ENCODE measurements at regions not wholly inside any gene's neighbourhood (a gene's known extent, or its start where the extent isn't known, plus 50 kb on each side); places are given as distances from the start of the nearest gene placed in this dataset.

DNA sequence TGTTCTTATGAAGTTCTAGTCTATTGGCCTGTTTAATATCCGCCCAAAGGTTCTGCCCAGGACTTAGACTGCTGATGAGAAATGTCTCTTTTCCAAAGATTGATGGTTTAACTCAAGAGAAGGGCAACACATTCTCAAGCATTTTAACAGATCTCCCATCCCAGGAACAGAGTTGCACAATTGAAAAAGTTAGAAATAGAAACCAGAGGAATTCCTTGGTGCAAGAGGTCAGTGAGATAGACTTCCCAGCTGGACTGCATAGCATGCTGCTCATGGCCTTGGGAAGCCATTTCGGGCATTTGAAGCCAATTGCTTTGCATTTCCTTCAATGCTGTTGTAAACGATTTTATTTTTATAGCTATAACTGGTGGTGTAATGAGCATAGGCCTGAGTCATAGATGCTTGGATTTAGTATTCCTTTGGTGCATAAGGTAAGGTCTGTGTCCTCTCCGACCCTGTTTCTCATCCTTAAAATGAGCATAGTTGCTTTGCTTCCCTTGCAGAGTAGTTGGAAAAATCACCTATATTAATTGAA, 292.2 kb upstream of the JAG1 start:
- Mint-ChIP-seq H3K27me3 (ENCODE audit: insufficient read depth, low read depth, poor library complexity) (no peaks in the 10 kb centered on the region), H3K4me1 (no peaks in the 10 kb centered on the region), H3K27ac (no peak overlapping the region), H3K36me3 (ENCODE audit: low read depth) (no peaks in the 10 kb centered on the region), H3K4me3 (no peak overlapping the region), H3K9me3 (no peaks in the 10 kb centered on the region; the same call in 2 of the 3 replicates)
- Histone ChIP-seq H3K79me2 (replicated peaks; ENCODE audit: insufficient read depth) (no peaks in the 10 kb centered on the region), H3K9me2 (ENCODE audit: insufficient read depth) (peaks cover 19% of the 10 kb centered on the region), H3F3A (replicated peaks; ENCODE audit: low read depth) (no peaks in the 10 kb centered on the region), H4K20me1 (replicated peaks; ENCODE audit: insufficient read depth) (no peaks in the 10 kb centered on the region), H3K27ac (ENCODE audit: low read depth) (no peak overlapping the region), H3K36me3 (ENCODE audit: insufficient read depth) (no peaks in the 10 kb centered on the region), H3K27me3 (ENCODE audit: insufficient read depth) (no peaks in the 10 kb centered on the region), H3K4me2 (no peak overlapping the region), H2AFZ (no peak overlapping the region), H3K4me1 (ENCODE audit: insufficient read depth) (no peaks in the 10 kb centered on the region), H3K4me3 (no peak overlapping the region)
- no peak for ATAC-seq
- TF ChIP-seq EZH2 (IDR thresholded peaks at IDR 0.05; ENCODE audit: low read depth, unreplicated experiment), result no peak
- no peak for TF ChIP-seq ZNF114 (CRISPR knock-in tag; IDR thresholded peaks at IDR 0.05)
- TF ChIP-seq, protein P1, sequence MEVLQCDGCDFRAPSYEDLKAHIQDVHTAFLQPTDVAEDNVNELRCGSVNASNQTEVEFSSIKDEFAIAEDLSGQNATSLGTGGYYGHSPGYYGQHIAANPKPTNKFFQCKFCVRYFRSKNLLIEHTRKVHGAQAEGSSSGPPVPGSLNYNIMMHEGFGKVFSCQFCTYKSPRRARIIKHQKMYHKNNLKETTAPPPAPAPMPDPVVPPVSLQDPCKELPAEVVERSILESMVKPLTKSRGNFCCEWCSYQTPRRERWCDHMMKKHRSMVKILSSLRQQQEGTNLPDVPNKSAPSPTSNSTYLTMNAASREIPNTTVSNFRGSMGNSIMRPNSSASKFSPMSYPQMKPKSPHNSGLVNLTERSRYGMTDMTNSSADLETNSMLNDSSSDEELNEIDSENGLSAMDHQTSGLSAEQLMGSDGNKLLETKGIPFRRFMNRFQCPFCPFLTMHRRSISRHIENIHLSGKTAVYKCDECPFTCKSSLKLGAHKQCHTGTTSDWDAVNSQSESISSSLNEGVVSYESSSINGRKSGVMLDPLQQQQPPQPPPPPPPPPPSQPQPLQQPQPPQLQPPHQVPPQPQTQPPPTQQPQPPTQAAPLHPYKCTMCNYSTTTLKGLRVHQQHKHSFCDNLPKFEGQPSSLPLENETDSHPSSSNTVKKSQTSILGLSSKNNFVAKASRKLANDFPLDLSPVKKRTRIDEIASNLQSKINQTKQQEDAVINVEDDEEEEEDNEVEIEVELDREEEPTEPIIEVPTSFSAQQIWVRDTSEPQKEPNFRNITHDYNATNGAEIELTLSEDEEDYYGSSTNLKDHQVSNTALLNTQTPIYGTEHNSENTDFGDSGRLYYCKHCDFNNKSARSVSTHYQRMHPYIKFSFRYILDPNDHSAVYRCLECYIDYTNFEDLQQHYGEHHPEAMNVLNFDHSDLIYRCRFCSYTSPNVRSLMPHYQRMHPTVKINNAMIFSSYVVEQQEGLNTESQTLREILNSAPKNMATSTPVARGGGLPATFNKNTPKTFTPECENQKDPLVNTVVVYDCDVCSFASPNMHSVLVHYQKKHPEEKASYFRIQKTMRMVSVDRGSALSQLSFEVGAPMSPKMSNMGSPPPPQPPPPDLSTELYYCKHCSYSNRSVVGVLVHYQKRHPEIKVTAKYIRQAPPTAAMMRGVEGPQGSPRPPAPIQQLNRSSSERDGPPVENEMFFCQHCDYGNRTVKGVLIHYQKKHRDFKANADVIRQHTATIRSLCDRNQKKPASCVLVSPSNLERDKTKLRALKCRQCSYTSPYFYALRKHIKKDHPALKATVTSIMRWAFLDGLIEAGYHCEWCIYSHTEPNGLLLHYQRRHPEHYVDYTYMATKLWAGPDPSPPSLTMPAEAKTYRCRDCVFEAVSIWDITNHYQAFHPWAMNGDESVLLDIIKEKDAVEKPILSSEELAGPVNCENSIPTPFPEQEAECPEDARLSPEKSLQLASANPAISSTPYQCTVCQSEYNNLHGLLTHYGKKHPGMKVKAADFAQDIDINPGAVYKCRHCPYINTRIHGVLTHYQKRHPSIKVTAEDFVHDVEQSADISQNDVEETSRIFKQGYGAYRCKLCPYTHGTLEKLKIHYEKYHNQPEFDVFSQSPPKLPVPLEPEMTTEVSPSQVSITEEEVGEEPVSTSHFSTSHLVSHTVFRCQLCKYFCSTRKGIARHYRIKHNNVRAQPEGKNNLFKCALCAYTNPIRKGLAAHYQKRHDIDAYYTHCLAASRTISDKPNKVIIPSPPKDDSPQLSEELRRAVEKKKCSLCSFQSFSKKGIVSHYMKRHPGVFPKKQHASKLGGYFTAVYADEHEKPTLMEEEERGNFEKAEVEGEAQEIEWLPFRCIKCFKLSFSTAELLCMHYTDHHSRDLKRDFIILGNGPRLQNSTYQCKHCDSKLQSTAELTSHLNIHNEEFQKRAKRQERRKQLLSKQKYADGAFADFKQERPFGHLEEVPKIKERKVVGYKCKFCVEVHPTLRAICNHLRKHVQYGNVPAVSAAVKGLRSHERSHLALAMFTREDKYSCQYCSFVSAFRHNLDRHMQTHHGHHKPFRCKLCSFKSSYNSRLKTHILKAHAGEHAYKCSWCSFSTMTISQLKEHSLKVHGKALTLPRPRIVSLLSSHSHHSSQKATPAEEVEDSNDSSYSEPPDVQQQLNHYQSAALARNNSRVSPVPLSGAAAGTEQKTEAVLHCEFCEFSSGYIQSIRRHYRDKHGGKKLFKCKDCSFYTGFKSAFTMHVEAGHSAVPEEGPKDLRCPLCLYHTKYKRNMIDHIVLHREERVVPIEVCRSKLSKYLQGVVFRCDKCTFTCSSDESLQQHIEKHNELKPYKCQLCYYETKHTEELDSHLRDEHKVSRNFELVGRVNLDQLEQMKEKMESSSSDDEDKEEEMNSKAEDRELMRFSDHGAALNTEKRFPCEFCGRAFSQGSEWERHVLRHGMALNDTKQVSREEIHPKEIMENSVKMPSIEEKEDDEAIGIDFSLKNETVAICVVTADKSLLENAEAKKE (CRISPR knock-in tag; IDR thresholded peaks at IDR 0.05), result no peak
- TF ChIP-seq, protein P2, sequence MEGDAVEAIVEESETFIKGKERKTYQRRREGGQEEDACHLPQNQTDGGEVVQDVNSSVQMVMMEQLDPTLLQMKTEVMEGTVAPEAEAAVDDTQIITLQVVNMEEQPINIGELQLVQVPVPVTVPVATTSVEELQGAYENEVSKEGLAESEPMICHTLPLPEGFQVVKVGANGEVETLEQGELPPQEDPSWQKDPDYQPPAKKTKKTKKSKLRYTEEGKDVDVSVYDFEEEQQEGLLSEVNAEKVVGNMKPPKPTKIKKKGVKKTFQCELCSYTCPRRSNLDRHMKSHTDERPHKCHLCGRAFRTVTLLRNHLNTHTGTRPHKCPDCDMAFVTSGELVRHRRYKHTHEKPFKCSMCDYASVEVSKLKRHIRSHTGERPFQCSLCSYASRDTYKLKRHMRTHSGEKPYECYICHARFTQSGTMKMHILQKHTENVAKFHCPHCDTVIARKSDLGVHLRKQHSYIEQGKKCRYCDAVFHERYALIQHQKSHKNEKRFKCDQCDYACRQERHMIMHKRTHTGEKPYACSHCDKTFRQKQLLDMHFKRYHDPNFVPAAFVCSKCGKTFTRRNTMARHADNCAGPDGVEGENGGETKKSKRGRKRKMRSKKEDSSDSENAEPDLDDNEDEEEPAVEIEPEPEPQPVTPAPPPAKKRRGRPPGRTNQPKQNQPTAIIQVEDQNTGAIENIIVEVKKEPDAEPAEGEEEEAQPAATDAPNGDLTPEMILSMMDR (conservative IDR thresholded peaks at IDR 0.05; ENCODE audit: low read depth in 2 of 2), result no peak
- no peak for TF ChIP-seq EZH2phosphoT487 (IDR thresholded peaks at IDR 0.05; ENCODE audit: unreplicated experiment)
- TF ChIP-seq STAT1 (IDR thresholded peaks at IDR 0.05; ENCODE audit: unreplicated experiment), result no peak
- TF ChIP-seq, protein P3, sequence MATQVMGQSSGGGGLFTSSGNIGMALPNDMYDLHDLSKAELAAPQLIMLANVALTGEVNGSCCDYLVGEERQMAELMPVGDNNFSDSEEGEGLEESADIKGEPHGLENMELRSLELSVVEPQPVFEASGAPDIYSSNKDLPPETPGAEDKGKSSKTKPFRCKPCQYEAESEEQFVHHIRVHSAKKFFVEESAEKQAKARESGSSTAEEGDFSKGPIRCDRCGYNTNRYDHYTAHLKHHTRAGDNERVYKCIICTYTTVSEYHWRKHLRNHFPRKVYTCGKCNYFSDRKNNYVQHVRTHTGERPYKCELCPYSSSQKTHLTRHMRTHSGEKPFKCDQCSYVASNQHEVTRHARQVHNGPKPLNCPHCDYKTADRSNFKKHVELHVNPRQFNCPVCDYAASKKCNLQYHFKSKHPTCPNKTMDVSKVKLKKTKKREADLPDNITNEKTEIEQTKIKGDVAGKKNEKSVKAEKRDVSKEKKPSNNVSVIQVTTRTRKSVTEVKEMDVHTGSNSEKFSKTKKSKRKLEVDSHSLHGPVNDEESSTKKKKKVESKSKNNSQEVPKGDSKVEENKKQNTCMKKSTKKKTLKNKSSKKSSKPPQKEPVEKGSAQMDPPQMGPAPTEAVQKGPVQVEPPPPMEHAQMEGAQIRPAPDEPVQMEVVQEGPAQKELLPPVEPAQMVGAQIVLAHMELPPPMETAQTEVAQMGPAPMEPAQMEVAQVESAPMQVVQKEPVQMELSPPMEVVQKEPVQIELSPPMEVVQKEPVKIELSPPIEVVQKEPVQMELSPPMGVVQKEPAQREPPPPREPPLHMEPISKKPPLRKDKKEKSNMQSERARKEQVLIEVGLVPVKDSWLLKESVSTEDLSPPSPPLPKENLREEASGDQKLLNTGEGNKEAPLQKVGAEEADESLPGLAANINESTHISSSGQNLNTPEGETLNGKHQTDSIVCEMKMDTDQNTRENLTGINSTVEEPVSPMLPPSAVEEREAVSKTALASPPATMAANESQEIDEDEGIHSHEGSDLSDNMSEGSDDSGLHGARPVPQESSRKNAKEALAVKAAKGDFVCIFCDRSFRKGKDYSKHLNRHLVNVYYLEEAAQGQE (IDR thresholded peaks at IDR 0.05; ENCODE audit: unreplicated experiment), result no peak
- TF ChIP-seq JUNB (IDR thresholded peaks at IDR 0.05; ENCODE audit: unreplicated experiment), result no peak
- TF ChIP-seq, protein P4, sequence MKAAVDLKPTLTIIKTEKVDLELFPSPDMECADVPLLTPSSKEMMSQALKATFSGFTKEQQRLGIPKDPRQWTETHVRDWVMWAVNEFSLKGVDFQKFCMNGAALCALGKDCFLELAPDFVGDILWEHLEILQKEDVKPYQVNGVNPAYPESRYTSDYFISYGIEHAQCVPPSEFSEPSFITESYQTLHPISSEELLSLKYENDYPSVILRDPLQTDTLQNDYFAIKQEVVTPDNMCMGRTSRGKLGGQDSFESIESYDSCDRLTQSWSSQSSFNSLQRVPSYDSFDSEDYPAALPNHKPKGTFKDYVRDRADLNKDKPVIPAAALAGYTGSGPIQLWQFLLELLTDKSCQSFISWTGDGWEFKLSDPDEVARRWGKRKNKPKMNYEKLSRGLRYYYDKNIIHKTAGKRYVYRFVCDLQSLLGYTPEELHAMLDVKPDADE (IDR thresholded peaks at IDR 0.05), result no peak
- TF ChIP-seq ZNF331 (CRISPR knock-in tag; IDR thresholded peaks at IDR 0.05; ENCODE audit: low read depth), result no peak
- TF ChIP-seq POLR2AphosphoS5 (IDR thresholded peaks at IDR 0.05; ENCODE audit: low read depth), result no peak
- TF ChIP-seq NANOG (IDR thresholded peaks at IDR 0.05; ENCODE audit: borderline replicate concordance), result no peak
- TF ChIP-seq CREB1 (CRISPR knock-in tag; IDR thresholded peaks at IDR 0.05; ENCODE audit: low read depth), result no peak
- no peak for DNase-seq (ENCODE audit: low spot score)

Measured in GM23338 (cell line).